ENCODE measurements at regions not wholly inside any gene's neighbourhood (a gene's known extent, or its start where the extent isn't known, plus 50 kb on each side); places are given as distances from the start of the nearest gene placed in this dataset.

- H3K9me3 Mint-ChIP-seq: no peaks in the 10 kb centered on the region
- DNase-seq: no peak
- H3K27ac Mint-ChIP-seq: no peak overlapping the region
- peaks cover 13% of the 10 kb centered on the region for H3K27me3 Mint-ChIP-seq
- no peak overlapping the region for H3K4me3 Mint-ChIP-seq
- no peaks in the 10 kb centered on the region for H3K36me3 Mint-ChIP-seq (ENCODE audit: low read depth)
- no peaks in the 10 kb centered on the region for H3K4me1 Mint-ChIP-seq (ENCODE audit: low read depth)
Measured at GRCh38 chr2:160934263-160934662, 226.0 kb upstream of the TANK start.

- H3K4me1 Mint-ChIP-seq (ENCODE audit: low read depth): peaks cover 6% of the 10 kb centered on the region
- H3K27ac Mint-ChIP-seq: no peak overlapping the region
- no peaks in the 10 kb centered on the region for H3K36me3 Mint-ChIP-seq (ENCODE audit: low read depth)
- no peak for DNase-seq
- H3K4me3 Mint-ChIP-seq: no peak overlapping the region
- H3K9me3 Mint-ChIP-seq: no peaks in the 10 kb centered on the region
- peaks cover 10% of the 10 kb centered on the region for H3K27me3 Mint-ChIP-seq
Measured at GRCh38 chr2:160934991-160935390, 225.2 kb upstream of the TANK start.

- Mint-ChIP-seq H3K9me3 (no peaks in the 10 kb centered on the region), H3K4me3 (no peak overlapping the region), H3K27me3 (peaks cover 4% of the 10 kb centered on the region), H3K4me1 (ENCODE audit: low read depth) (peaks cover 18% of the 10 kb centered on the region), H3K27ac (no peak overlapping the region), H3K36me3 (ENCODE audit: low read depth) (no peaks in the 10 kb centered on the region)
- DNase-seq: no peak
Measured at GRCh38 chr2:160936044-160936806, 224.0 kb upstream of the TANK start.

- no peak for DNase-seq
- no peak overlapping the region for H3K27ac Mint-ChIP-seq
- H3K4me1 Mint-ChIP-seq (ENCODE audit: low read depth): peaks cover 23% of the 10 kb centered on the region
- no peaks in the 10 kb centered on the region for H3K9me3 Mint-ChIP-seq
- no peak overlapping the region for H3K4me3 Mint-ChIP-seq
- H3K27me3 Mint-ChIP-seq: no peaks in the 10 kb centered on the region
- H3K36me3 Mint-ChIP-seq (ENCODE audit: low read depth): no peaks in the 10 kb centered on the region
Measured at GRCh38 chr2:160940271-160940670, 220.0 kb upstream of the TANK start.

GRCh38 chr2:160940699-160941098 lies 219.5 kb upstream of the TANK start:
- Mint-ChIP-seq H3K9me3 (no peaks in the 10 kb centered on the region), H3K4me1 (ENCODE audit: low read depth) (peaks cover 23% of the 10 kb centered on the region), H3K27me3 (no peaks in the 10 kb centered on the region), H3K27ac (no peak overlapping the region), H3K36me3 (ENCODE audit: low read depth) (no peaks in the 10 kb centered on the region), H3K4me3 (no peak overlapping the region)
- DNase-seq: no peak

- Mint-ChIP-seq H3K4me1 (ENCODE audit: low read depth) (peaks cover 23% of the 10 kb centered on the region), H3K27ac (no peak overlapping the region), H3K36me3 (ENCODE audit: low read depth) (no peaks in the 10 kb centered on the region), H3K4me3 (no peak overlapping the region), H3K9me3 (no peaks in the 10 kb centered on the region), H3K27me3 (no peaks in the 10 kb centered on the region)
- DNase-seq: no peak
Measured at GRCh38 chr2:160941290-160941846, 218.9 kb upstream of the TANK start.

- H3K27me3 Mint-ChIP-seq: no peaks in the 10 kb centered on the region
- no peaks in the 10 kb centered on the region for H3K9me3 Mint-ChIP-seq
- H3K27ac Mint-ChIP-seq: no peak overlapping the region
- DNase-seq: no peak
- peaks cover 23% of the 10 kb centered on the region for H3K4me1 Mint-ChIP-seq (ENCODE audit: low read depth)
- H3K36me3 Mint-ChIP-seq (ENCODE audit: low read depth): no peaks in the 10 kb centered on the region
- H3K4me3 Mint-ChIP-seq: no peak overlapping the region
Measured at GRCh38 chr2:160942476-160943142, 217.6 kb upstream of the TANK start.

GRCh38 chr2:160943414-160943813 lies 216.8 kb upstream of the TANK start:
- Mint-ChIP-seq H3K27me3 (no peaks in the 10 kb centered on the region), H3K4me1 (ENCODE audit: low read depth) (peaks cover 23% of the 10 kb centered on the region), H3K27ac (no peak overlapping the region), H3K9me3 (no peaks in the 10 kb centered on the region), H3K4me3 (no peak overlapping the region), H3K36me3 (ENCODE audit: low read depth) (no peaks in the 10 kb centered on the region)
- no peak for DNase-seq

GRCh38 chr2:160952464-160953254 lies 207.6 kb upstream of the TANK start:
- DNase-seq: no peak
- H3K27ac Mint-ChIP-seq: no peak overlapping the region
- no peak overlapping the region for H3K4me3 Mint-ChIP-seq
- no peaks in the 10 kb centered on the region for H3K36me3 Mint-ChIP-seq (ENCODE audit: low read depth)
- H3K4me1 Mint-ChIP-seq (ENCODE audit: low read depth): no peaks in the 10 kb centered on the region
- H3K27me3 Mint-ChIP-seq: no peaks in the 10 kb centered on the region
- no peaks in the 10 kb centered on the region for H3K9me3 Mint-ChIP-seq

GRCh38 chr2:160955578-160955977 lies 204.7 kb upstream of the TANK start:
- H3K27me3 Mint-ChIP-seq: no peaks in the 10 kb centered on the region
- no peaks in the 10 kb centered on the region for H3K9me3 Mint-ChIP-seq
- H3K36me3 Mint-ChIP-seq (ENCODE audit: low read depth): no peaks in the 10 kb centered on the region
- no peaks in the 10 kb centered on the region for H3K4me1 Mint-ChIP-seq (ENCODE audit: low read depth)
- no peak for DNase-seq
- H3K27ac Mint-ChIP-seq: no peak overlapping the region
- no peak overlapping the region for H3K4me3 Mint-ChIP-seq

GRCh38 chr2:160956243-160956802 lies 203.9 kb upstream of the TANK start:
- no peak for DNase-seq
- Mint-ChIP-seq H3K9me3 (no peaks in the 10 kb centered on the region), H3K4me3 (no peak overlapping the region), H3K36me3 (ENCODE audit: low read depth) (no peaks in the 10 kb centered on the region), H3K27me3 (no peaks in the 10 kb centered on the region), H3K27ac (no peak overlapping the region), H3K4me1 (ENCODE audit: low read depth) (no peaks in the 10 kb centered on the region)

GRCh38 chr2:160963957-160964356 lies 196.3 kb upstream of the TANK start:
- Mint-ChIP-seq H3K27ac (no peak overlapping the region), H3K9me3 (no peaks in the 10 kb centered on the region), H3K36me3 (ENCODE audit: low read depth) (no peaks in the 10 kb centered on the region), H3K4me3 (no peak overlapping the region), H3K4me1 (ENCODE audit: low read depth) (no peaks in the 10 kb centered on the region), H3K27me3 (no peaks in the 10 kb centered on the region)
- DNase-seq: no peak

GRCh38 chr2:160967523-160967922 lies 192.7 kb upstream of the TANK start:
- Mint-ChIP-seq H3K27me3 (no peaks in the 10 kb centered on the region), H3K36me3 (ENCODE audit: low read depth) (no peaks in the 10 kb centered on the region), H3K4me1 (ENCODE audit: low read depth) (no peaks in the 10 kb centered on the region), H3K27ac (no peak overlapping the region), H3K9me3 (no peaks in the 10 kb centered on the region), H3K4me3 (no peak overlapping the region)
- no peak for DNase-seq

GRCh38 chr2:160968183-160968582 lies 192.0 kb upstream of the TANK start:
- Mint-ChIP-seq H3K27ac (no peak overlapping the region), H3K4me1 (ENCODE audit: low read depth) (no peaks in the 10 kb centered on the region), H3K36me3 (ENCODE audit: low read depth) (no peaks in the 10 kb centered on the region), H3K4me3 (no peak overlapping the region), H3K9me3 (no peaks in the 10 kb centered on the region), H3K27me3 (no peaks in the 10 kb centered on the region)
- DNase-seq: no peak

Data from activated T-cell treated with anti-CD3 and anti-CD28 coated beads, Interleukin-2, amount 50 U/mL, for 24 hours (primary cell).